Mesenchymal stem cell (in vitro differentiated cells and primary cell): ENCODE measurements at regions not wholly inside any gene's neighbourhood (a gene's known extent, or its start where the extent isn't known, plus 50 kb on each side); places are given as distances from the start of the nearest gene placed in this dataset.
"Not testable (repeated sequence)": the region's sequence is repeated elsewhere in the genome, so short reads cannot be mapped to it uniquely, and the experiment has no call there.

Source experiments
- DNase-seq: peaks from one replicate; pipeline ENCODE4 v3.0.0-alpha.2; 2013
- H2AFZ ChIP-seq: one replicate; pipeline ENCODE4 v1.6.1; 2013; ENCODE audit warnings: low read depth, mild to moderate bottlenecking, control low read depth, inconsistent platforms, low read length, moderate library complexity
- H2AK5ac ChIP-seq: 2 replicates; pipeline ENCODE4 v1.6.1; 2013; ENCODE audit warnings: low read length, moderate library complexity, mild to moderate bottlenecking, inconsistent platforms; ENCODE audit not compliant: severe bottlenecking
- H2BK120ac ChIP-seq: one replicate; pipeline ENCODE4 v1.6.1; 2013; ENCODE audit warnings: low read depth, mild to moderate bottlenecking, inconsistent platforms, low read length, moderate library complexity
- H2BK12ac ChIP-seq, 2 experiments: one replicate each; pipeline ENCODE4 v1.6.1; 2013; ENCODE audit warnings: inconsistent platforms in 2 of 2, low read length in 2 of 2, mild to moderate bottlenecking in 2 of 2, moderate library complexity in 2 of 2, control low read depth in 1 of 2
- H2BK15ac ChIP-seq: one replicate; pipeline ENCODE4 v1.6.1; 2013; ENCODE audit warnings: mild to moderate bottlenecking, low read depth, inconsistent platforms; ENCODE audit not compliant: poor library complexity, severe bottlenecking
- H2BK5ac ChIP-seq: 2 replicates; pipeline ENCODE4 v1.6.1; 2013; ENCODE audit warnings: low read depth, mild to moderate bottlenecking, low read length, control low read depth, inconsistent platforms; ENCODE audit not compliant: poor library complexity, severe bottlenecking
- H3K14ac ChIP-seq, 2 experiments: one replicate each; pipeline ENCODE4 v1.6.1; 2013; ENCODE audit warnings: inconsistent platforms in 2 of 2, low read length in 2 of 2, control low read depth in 1 of 2, mild to moderate bottlenecking in 1 of 2, moderate library complexity in 1 of 2
- H3K18ac ChIP-seq, 2 experiments: one replicate each; pipeline ENCODE4 v1.6.1; 2013; ENCODE audit warnings: inconsistent platforms in 2 of 2, low read length in 2 of 2, control low read depth in 1 of 2, low read depth in 1 of 2, mild to moderate bottlenecking in 1 of 2
- H3K23ac ChIP-seq, 2 experiments: one replicate each; pipeline ENCODE4 v1.6.1; 2013; ENCODE audit warnings: inconsistent platforms in 2 of 2, low read length in 2 of 2, mild to moderate bottlenecking in 2 of 2, moderate library complexity in 2 of 2, control low read depth in 1 of 2
- H3K27ac ChIP-seq: 2 replicates; pipeline ENCODE4 v1.5.1; 2013; ENCODE audit warnings: mild to moderate bottlenecking, moderate library complexity, low read length, control low read depth, inconsistent platforms; ENCODE audit not compliant: poor library complexity, severe bottlenecking
- H3K27me3 ChIP-seq, 2 experiments: 2 replicates each; pipeline versions ENCODE4 v1.6.1 to v1.7.0; 2013; ENCODE audit warnings: low read length in 2 of 2, mild to moderate bottlenecking in 2 of 2, moderate library complexity in 2 of 2, control low read depth in 1 of 2, inconsistent platforms in 1 of 2; ENCODE audit not compliant: control insufficient read depth in 1 of 2, insufficient read depth in 1 of 2
- H3K36me3 ChIP-seq, 2 experiments: 2 replicates each; pipeline versions ENCODE4 v1.6.1 to v1.7.0; 2013; ENCODE audit warnings: low read length in 2 of 2, control low read depth in 1 of 2, inconsistent platforms in 1 of 2, low read depth in 1 of 2, mild to moderate bottlenecking in 1 of 2; ENCODE audit not compliant: insufficient read depth in 2 of 2, control insufficient read depth in 1 of 2
- H3K4ac ChIP-seq, 2 experiments: one replicate each; pipeline ENCODE4 v1.6.1; 2013; ENCODE audit warnings: inconsistent platforms in 2 of 2, low read length in 2 of 2, mild to moderate bottlenecking in 2 of 2, moderate library complexity in 2 of 2, control low read depth in 1 of 2, low read depth in 1 of 2
- H3K4me1 ChIP-seq: 2 replicates; pipeline ENCODE4 v1.6.1; 2013; ENCODE audit warnings: low read depth, low read length, control low read depth; ENCODE audit not compliant: control insufficient read depth, insufficient read depth
- H3K4me2 ChIP-seq: 2 replicates; pipeline ENCODE4 v1.6.1; 2013; ENCODE audit warnings: low read length, mild to moderate bottlenecking, inconsistent platforms; ENCODE audit not compliant: poor library complexity, severe bottlenecking
- H3K4me3 ChIP-seq, 2 experiments: 2 replicates each; pipeline versions ENCODE4 v1.5.1 to v1.7.0; 2013; ENCODE audit warnings: low read length in 2 of 2, mild to moderate bottlenecking in 2 of 2, control low read depth in 1 of 2, low read depth in 1 of 2; ENCODE audit not compliant: insufficient read depth in 1 of 2
- H3K79me1 ChIP-seq: replicated peaks from 2 replicates; pipeline ENCODE4 v1.6.1; 2013; ENCODE audit warnings: mild to moderate bottlenecking, control low read depth, low read length, inconsistent platforms; ENCODE audit not compliant: poor library complexity, severe bottlenecking
- H3K9ac ChIP-seq: 2 replicates; pipeline ENCODE4 v1.7.0; 2013; ENCODE audit warnings: mild to moderate bottlenecking, low read length, moderate library complexity
- H3K9me3 ChIP-seq: 2 replicates; pipeline ENCODE4 v1.7.0; 2013; ENCODE audit warnings: mild to moderate bottlenecking, low read length; ENCODE audit not compliant: control insufficient read depth
- H4K8ac ChIP-seq: one replicate; pipeline ENCODE4 v1.6.1; 2013; ENCODE audit warnings: inconsistent platforms, mild to moderate bottlenecking, low read length, moderate library complexity
- H4K91ac ChIP-seq: one replicate; pipeline ENCODE4 v1.6.1; 2013; ENCODE audit warnings: mild to moderate bottlenecking, low read length, inconsistent platforms
- WGBS: methylation state at CpG from one replicate; pipeline ENCODE4 v1.1.7; 2013; ENCODE audit warnings: mixed read lengths; 5-methylcytosine and 5-hydroxymethylcytosine counted together

GRCh38 chr6:51206686-51207085 is 388.0 kb downstream of the TFAP2B start:
- not testable (repeated sequence) for H3K4me3 ChIP-seq, H3K4me1 ChIP-seq, H2BK12ac ChIP-seq, H3K27me3 ChIP-seq, H2AFZ ChIP-seq, H2BK5ac ChIP-seq, H3K4me2 ChIP-seq, H3K9me3 ChIP-seq, H4K8ac ChIP-seq, H3K36me3 ChIP-seq, H2BK15ac ChIP-seq, DNase-seq, H2BK120ac ChIP-seq, H3K4ac ChIP-seq, H3K27ac ChIP-seq, H3K18ac ChIP-seq, H2AK5ac ChIP-seq, H3K23ac ChIP-seq, H3K9ac ChIP-seq, H3K14ac ChIP-seq, H4K91ac ChIP-seq, H3K79me1 ChIP-seq
- WGBS: 81% methylated on average over 5 of the region's 5 CpGs

- H2BK15ac ChIP-seq: no peak overlapping the region
- no peak overlapping the region for H2BK5ac ChIP-seq
- WGBS: 60% methylated on average over 1 of the region's 1 CpG
- H2AFZ ChIP-seq: no peak overlapping the region
- H3K23ac ChIP-seq: no peak overlapping the region
- H3K4ac ChIP-seq: no peak overlapping the region
- H2BK120ac ChIP-seq: no peak overlapping the region
- no peaks in the 10 kb centered on the region for H3K79me1 ChIP-seq
- no peak overlapping the region for H4K8ac ChIP-seq
- no peak overlapping the region for H2BK12ac ChIP-seq
- no peak overlapping the region for H3K18ac ChIP-seq
- no peak overlapping the region for H3K4me2 ChIP-seq
- H3K27ac ChIP-seq: no peak overlapping the region
- no peak for DNase-seq
- H3K9me3 ChIP-seq: no peaks in the 10 kb centered on the region
- no peaks in the 10 kb centered on the region for H3K36me3 ChIP-seq
- no peak overlapping the region for H3K9ac ChIP-seq
- H4K91ac ChIP-seq: no peak overlapping the region
- H3K4me1 ChIP-seq: peaks cover 1% of the 10 kb centered on the region
- H3K4me3 ChIP-seq: no peak overlapping the region
- H2AK5ac ChIP-seq: no peak overlapping the region
- no peaks in the 10 kb centered on the region for H3K27me3 ChIP-seq
- no peak overlapping the region for H3K14ac ChIP-seq
Measured at GRCh38 chr6:51209651-51210050, 391.0 kb downstream of the TFAP2B start.

GRCh38 chr6:51213811-51214210 is 395.1 kb downstream of the TFAP2B start:
- H4K8ac ChIP-seq: no peak overlapping the region
- no peak overlapping the region for H3K9ac ChIP-seq
- H3K23ac ChIP-seq: no peak overlapping the region
- H3K14ac ChIP-seq: no peak overlapping the region
- no peaks in the 10 kb centered on the region for H3K36me3 ChIP-seq
- no peak overlapping the region for H3K27ac ChIP-seq
- H3K4ac ChIP-seq: no peak overlapping the region
- H3K9me3 ChIP-seq: no peaks in the 10 kb centered on the region
- H3K18ac ChIP-seq: no peak overlapping the region
- H3K4me2 ChIP-seq: peak overlapping the region; percentile 33
- H3K4me1 ChIP-seq: peaks cover 1% of the 10 kb centered on the region
- no peaks in the 10 kb centered on the region for H3K27me3 ChIP-seq
- H3K79me1 ChIP-seq: no peaks in the 10 kb centered on the region
- no peak overlapping the region for H2AK5ac ChIP-seq
- H2BK5ac ChIP-seq: no peak overlapping the region
- no peak overlapping the region for H2BK12ac ChIP-seq
- H2AFZ ChIP-seq: no peak overlapping the region
- H4K91ac ChIP-seq: no peak overlapping the region
- no peak for DNase-seq
- no peak overlapping the region for H3K4me3 ChIP-seq
- no peak overlapping the region for H2BK15ac ChIP-seq
- H2BK120ac ChIP-seq: no peak overlapping the region
- 21% methylated on average over 10 of the region's 16 CpGs for WGBS

- Histone ChIP-seq H3K36me3 (no peaks in the 10 kb centered on the region), H2AFZ (no peak overlapping the region), H3K23ac (no peak overlapping the region), H3K27ac (no peak overlapping the region), H2BK12ac (no peak overlapping the region), H2BK120ac (no peak overlapping the region), H3K4me2 (no peak overlapping the region), H3K9ac (no peak overlapping the region), H3K4me1 (peaks cover 1% of the 10 kb centered on the region), H2AK5ac (no peak overlapping the region), H3K4ac (no peak overlapping the region), H3K79me1 (no peaks in the 10 kb centered on the region), H3K14ac (no peak overlapping the region), H3K4me3 (no peak overlapping the region), H3K27me3 (no peaks in the 10 kb centered on the region), H4K91ac (no peak overlapping the region), H3K9me3 (no peaks in the 10 kb centered on the region), H2BK5ac (no peak overlapping the region), H2BK15ac (no peak overlapping the region), H4K8ac (no peak overlapping the region), H3K18ac (no peak overlapping the region)
- DNase-seq: no peak
- WGBS: 61% methylated on average over 3 of the region's 4 CpGs
Measured at GRCh38 chr6:51214442-51214841, 395.8 kb downstream of the TFAP2B start.
